CMK (cell line): ENCODE measurements at regions not wholly inside any gene's neighbourhood (a gene's known extent, or its start where the extent isn't known, plus 50 kb on each side); places are given as distances from the start of the nearest gene placed in this dataset.
A peak's percentile ranks its signal among the peaks of the same experiment; 100 is the strongest.
"Not testable (repeated sequence)": the region's sequence is repeated elsewhere in the genome, so short reads cannot be mapped to it uniquely, and the experiment has no call there.

Source experiments
- DNase-seq: peaks from one replicate; pipeline ENCODE4 v3.0.0-alpha.2; 2010; ENCODE audit warnings: low read depth

DNA sequence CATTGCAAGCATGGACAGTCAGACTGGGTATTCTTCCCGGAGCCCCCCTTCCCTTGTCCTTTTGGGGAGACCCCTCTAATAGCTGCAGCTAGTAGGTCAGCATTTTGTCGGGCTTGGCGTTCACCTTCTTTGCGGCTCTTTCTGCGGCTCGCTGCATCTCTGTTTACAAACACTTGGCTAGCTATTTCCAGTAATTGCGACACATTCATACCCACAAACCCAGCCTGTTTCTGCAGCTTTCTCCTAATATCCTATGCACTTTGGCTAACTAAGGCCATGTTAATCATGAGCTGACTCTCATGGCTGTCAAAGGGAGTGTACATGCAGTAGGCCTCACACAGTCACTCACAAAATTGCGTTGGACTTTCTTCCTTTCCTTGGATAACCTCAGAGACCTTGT, 716.4 kb downstream of the AMY1C start:
- no peak for DNase-seq

DNA sequence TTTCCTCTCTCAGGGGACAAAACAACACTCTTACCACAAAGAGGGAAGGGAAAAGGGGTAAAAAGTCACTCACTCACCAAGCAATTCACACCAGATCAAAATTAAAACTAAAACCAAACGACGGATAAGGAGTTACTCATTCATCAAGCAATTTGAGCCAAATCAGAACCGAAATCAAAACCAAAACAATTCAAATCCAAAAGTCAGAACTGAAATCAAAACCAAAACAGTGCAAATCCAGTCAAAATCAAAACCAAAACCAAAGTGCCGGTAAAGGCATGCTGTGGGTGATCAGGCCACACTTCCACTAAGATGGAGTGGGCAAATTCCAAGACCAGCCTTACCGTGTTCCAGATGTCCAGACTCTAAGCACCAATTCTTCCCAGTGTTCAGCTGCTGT, 717.9 kb downstream of the AMY1C start:
- no peak for DNase-seq

DNA sequence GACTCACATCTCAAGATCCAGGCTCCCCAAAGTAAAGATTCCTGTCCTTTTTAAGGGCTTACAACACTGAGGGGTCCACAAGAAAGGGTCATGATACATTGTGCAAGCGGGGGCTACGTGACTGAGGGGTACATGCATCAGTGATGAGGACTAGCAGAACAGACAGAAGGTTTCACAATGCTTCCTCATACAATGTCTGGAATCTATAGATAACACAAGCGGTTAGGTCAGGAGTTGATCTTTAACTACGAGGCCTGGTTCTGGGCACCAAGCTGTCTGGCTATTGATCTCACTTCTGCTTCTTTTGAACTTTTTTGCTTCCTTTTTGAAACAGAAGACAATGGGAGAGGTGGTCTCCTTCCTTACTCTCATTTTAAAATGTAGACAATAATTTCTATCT, 718.6 kb downstream of the AMY1C start:
- DNase-seq = peak; percentile 76

DNA sequence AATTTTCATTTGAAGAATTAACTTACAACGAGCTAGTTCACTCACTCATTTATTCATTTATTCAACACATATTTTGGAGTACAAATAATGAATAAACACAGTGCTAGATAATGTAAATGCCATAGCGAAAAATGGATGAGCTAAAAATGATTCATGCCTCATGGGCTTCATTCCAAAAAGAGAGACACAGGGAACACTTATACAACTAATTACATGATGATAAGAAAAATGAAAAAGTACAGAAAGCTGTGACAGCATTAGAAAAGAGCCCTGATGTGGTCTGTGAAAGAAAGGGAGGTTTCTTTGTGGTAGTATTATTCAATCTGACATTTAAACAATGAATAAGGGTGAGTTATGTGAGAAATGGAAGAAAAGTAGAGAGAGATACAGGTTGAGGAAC, 726.4 kb downstream of the AMY1C start:
- no peak for DNase-seq

DNA sequence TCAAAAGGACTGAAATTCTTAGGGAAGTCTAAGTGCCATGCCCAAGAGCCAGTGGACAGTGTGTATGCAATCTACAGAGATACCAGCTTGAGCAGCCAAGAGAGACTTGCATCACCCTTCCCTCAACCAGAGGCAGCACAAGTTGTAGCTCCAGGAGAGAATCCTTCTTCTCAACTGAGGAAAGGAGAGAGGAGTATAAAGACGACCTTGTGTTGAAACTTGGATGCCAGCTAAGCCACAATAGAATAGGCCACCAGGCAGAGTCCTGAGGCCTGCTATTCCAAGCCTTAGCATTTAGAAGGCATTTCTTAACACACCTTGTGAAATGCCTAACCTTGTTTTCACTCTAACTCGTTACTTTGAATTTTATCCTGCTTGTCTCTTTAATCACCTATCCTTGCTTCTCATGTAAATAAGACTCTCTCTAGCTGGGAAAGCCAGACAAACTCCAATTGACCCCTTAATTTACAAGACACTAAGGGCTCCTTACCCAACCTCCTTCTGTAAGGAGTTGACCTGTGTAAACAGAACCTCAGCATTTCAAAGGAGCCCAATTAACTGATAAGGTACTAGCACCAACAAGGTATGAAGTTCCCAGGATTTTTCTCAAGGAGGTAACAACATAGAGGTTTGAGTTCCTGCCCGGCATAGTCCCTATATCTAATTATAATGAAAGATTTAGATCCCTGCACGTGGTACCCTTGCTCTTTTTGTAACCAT, 738.8 kb downstream of the AMY1C start:
- DNase-seq = no peak

DNA sequence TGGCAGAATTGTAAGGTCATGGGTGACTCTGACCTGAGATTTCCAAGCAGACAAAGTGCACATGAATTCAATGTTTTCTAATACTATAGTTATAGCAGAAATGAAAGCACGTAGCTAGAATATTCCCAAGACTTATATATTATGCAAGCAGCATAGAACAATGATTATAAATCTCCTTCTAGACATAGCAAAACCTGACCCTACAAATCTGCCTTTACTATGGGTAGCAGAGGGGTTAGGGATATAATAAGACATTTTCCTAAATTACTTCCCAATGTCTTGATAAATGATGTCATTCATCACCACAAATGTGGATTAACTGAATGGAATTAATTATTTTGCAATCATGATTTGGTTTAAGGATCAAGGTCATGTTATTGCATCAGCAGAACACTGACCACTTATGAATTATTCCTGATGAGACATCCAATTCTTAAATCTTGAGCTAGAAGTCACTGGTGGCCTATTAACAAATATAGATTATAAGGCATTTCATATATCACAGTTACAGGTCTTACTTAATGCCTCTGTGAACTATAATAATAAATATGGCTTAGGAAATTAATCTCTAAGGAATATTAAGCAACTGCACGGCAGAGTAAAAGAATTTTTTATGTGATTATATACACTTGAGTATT, 776.6 kb downstream of the AMY1C start:
- no peak for DNase-seq

DNA sequence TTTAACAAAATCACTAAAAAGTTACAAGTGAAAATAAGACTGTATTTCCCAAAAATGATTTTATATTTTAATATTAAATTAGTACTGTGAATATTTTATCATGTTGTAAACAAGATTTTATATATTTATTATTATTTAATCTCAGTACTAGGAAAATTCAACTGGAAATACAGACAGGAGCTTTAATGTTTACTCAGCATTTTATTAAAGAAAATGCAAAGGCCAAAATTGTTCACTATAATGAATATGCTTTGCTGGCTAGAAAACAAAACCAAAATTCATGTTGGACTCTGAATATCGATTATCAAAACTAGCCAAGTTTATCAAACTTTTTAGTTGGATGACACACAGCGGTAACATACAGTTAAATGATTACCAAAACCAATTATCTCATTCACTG, 782.3 kb downstream of the AMY1C start:
- DNase-seq = no peak

DNA sequence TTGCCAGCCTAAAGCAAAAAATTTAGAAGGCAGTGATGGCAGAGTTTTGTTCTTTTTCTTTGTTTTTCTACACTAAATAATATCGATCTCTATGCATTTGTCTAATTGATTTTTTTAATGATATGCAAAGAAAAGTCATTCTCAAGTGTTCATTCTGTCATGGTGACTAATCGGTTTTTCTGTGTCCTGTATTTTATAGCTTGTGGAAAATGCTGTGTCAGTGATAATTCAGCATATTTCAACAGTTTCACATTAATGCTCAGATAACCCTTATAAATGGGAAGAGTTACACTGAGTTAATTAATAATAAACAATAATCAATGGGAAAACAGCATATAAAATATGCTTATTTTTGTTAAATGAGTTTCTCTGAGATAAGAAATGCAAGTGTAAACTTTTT, 824.9 kb downstream of the AMY1C start:
- DNase-seq = no peak

DNA sequence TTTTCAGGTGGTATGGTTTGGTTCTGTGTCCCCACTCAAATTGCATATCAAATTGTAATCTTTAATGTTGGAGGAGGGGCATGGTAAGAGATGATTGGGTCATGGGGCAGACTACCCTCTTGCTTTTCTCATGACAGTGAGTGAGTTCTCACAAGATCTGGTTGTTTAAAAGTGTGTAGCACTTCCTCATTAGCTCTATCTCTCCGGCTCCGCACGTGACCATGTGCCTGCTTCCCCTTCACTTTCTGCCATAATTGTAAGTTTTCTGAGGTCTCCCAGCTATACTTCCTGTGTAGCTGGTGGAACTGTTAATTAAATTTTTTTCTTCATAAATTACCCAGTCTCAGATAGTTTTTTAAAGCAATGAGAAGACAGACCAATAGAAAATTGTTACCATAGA, 843.2 kb downstream of the AMY1C start:
- DNase-seq = peak; percentile 29

DNA sequence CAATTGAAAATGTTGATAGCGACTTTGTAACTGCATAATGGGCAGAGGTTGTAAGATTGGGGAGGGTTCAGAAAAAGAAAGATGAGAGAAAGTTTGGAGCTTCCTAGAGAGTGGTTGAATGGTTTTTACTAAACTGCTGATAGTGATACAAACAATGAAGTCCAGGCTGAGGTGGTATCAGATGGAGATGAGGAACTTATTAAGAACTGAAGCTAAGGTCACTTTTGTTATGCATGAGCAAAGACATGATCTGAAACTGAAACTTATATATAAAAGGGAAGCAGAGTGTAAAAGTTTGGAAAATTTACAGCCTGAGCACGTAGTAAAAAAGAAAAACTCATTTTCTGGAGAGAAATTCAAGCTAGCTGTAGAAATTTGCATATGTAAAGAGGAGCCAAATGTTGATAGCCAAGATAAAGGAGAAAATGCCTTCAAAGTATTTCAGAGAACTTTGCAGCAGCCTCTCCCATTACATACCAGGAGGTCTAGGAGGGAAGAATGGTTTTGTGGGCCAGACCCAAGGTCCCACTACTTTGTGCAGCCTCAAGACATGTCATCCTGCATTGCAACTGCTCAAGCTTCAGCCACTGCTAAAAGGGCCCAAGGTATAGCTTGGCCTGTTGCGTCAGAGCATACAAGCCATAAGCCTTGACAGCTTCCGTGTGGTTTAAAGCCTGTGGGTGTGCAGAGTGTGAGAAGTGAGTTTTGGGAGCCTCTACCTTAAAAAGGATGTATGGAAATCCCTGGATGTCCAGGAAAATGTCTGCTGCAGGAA, 843.9 kb downstream of the AMY1C start:
- DNase-seq = no peak

DNA sequence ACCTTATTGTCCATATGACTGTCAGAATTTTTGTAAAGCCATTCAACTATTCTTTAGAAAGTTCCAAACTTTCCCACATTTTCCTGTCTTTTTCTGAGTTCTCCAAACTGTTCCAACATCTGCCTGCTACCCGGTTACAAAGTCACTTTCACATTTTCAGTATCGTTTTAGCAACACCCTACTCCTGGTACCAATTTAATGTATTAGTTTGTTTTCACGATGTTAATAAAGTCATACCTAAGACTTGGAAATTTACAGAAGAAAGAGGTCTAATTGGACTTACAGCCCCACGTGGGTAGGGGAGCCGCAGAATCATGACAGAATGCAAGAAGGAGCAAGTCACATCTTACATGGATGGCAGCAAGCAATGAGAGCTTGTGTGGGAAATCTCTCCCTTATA, 867.8 kb downstream of the AMY1C start:
- DNase-seq = no peak

DNA sequence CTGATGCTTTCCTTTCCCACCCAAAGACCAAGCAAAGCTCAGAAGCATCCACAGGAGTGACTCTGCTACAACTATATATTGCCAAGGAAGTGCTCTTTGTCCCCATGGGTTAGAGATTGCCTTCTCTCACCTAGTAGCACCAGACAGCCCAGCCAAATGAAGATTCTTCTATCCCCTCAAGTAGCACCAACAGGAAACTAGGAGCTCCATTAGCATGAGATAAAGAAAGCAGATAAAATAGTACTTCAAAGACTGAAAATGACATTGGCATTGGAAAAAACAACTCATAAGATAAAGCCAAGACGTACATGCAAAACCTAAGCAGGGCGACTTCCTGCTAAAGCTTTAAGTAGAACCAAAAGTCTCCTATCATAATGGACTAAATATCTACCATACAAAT, 871.5 kb downstream of the AMY1C start:
- no peak for DNase-seq

DNA sequence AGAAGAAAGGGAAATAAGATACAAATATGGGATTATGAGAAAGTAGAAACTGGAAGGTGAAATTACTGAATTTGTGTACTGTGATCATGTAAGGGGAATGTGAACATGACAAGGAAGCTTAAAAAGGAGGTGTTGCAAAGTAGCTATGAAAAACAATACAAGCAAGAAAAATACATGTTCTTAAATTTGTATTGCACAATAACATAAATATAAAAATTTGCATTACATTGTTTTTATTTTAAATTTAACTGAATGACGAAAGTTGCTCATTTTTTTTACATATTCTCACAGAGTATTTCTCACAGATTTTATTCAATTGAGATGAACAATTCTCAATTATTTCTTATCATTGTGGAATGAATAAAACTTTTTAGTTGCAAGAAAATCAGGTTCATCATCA, 874.8 kb downstream of the AMY1C start:
- no peak for DNase-seq

DNA sequence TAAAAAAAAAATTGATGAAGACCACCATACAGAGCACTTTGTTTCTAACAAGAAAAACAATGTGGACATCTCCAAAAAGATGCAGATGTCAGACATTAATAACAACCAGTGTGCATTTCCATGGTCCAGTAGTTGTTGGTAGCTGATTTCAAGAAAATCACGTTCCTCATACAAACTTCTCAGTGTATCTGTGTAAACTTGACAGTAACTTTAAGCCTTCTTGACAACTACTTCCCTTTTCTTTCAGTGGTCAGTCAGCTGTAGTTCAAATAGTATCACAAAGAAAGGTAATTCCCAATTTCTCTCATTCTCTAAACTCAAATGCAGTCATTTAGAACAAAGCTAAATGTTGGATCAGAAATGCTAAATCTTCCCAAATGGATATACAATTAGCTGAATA, 879.9 kb downstream of the AMY1C start:
- no peak for DNase-seq

DNA sequence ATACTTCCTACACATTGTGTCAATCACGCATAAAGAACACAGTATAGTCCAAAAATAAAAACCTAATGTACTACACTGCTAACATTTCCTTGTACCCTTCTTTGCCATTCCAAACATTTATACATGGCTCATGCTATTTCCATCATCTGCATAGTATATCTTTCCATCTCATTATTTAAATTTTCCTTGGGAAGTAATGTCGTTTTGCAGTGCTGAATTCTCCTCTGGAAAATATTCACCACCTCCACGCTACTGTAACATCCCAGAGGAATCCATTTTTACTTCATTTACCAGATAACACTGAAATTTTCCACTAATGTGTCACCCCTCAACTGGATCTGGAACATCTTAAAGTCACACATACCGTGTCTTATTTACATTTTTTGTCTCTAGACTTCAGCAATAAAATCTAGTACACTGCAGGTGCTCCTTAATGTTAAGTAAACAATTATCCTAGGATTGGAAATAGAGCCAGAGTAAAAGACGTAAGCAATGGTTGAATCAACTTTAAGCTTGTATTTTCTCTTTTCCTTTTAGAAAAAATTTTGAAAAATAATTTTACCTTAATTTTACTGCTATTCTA, 881.0 kb downstream of the AMY1C start:
- DNase-seq = no peak

DNA sequence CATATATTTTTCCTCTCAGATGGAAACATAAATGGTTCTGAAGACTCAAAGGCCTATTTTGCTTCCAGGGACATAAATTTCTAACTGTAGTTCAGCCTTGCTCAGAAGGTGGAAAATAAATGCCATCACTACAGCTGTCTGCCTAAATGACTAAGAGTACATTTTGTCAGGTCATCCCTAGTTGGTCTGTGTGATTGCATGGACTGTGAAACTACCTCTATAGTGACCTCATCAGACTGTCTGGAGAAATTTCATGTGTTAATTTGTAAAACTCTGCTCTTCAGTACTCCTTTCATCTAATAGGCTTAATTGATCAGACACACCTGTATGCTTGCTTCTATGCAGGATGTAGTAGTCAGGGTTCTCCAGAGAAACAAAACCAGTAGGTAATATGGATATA, 886.9 kb downstream of the AMY1C start:
- DNase-seq = no peak

DNA sequence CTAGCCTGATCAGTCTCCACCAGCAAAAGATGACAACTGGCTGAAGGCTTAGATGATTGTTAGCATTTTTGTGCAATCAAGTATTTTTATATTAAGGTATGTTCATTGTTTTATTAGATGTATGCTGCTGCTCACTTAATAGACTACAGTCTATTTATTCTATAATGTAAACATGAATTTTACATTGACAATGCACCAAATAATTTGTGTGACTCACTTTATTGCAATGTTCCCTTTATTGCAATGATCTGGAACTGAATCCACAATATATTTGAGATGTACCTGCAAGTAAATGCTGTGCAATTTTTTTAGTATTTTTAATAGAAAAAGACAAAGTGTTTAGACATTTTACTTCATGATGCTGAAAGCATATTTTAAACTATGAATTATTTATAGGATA, 896.5 kb downstream of the AMY1C start:
- DNase-seq = no peak

DNA sequence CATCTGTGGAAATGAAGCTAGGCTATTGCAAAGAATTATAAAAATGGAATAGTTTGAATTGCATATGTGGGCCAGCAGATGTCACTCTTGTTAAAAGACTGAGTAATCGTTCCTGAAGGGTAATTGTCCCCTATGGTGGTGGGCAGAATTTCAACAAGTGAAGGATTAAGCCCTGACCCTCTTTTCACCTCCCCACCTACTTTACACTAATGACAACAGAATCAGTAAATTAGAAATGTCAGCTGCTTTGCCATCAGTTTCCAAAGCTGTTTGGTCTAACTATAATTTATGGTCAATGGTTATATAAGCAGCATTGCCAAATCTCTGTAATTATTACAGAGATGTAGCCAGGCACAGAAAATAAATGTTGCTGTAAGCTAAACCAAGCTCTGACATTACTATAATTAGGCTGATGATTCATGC, 898.6 kb downstream of the AMY1C start:
- no peak for DNase-seq

DNA sequence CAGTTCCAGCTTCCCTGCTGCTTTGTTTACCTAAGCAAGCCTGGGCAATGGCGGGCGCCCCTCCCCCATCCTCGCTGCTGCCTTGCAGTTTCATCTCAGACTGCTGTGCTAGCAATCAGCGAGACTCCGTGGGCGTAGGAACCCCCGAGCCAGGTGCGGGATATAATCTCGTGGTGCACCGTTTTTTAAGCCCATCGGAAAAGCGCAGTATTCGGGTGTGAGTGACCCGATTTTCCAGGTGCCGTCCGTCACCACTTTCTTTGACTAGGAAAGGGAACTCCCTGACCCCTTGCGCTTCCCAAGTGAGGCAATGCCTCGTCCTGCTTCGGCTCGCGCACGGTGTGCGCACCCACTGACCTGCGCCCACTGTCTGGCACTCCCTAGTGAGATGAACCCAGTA, 914.7 kb downstream of the AMY1C start:
- not testable (repeated sequence) for DNase-seq

DNA sequence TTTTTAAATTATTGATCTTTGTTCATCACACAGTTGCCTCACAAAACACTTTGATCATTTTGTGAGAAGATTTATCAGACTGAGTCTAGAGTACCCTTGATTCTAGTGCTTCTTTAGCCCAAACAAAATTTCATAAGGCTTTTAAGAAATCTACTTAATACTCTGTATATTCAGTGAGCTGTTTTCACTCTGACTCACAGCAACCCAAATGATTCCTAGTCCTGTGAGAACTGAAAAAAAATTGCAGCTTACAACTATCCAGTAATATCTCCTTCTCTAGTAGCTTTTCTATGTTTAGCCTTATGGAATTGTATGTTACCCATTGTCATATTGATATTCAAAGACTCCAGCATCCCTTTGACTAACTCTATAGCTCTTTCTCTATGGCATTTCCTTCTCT, 915.6 kb downstream of the AMY1C start:
- DNase-seq = no peak

DNA sequence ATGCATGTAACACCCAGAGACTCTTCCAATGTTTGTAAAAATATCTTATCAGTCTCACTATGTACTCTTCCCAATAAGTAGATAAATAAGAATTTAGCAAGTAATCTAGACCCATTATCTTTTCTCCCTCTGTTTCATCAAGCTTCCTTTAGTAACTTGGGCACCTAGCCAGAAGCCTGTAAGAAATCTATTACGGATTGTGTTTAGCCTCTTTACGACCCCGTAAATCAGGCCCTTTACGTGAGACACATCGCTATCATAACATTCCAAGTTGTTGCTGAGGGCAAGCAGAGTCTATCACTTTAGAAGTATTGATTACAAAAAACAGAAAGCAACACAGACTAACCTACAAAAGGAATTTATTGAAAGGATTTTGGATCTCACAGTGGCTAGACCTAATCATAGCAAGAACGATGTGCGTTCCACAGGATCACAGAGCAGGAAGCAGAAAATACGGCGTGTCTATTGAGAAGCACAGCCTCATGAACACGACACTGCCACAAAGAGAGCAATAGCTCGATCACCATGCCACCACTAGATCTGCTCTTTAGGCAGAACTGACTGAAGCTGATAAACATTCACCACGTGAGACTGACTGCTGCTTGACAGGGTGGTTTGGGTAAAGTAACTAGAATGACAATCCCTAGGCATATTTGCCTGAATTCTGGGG, 922.1 kb downstream of the AMY1C start:
- no peak for DNase-seq

DNA sequence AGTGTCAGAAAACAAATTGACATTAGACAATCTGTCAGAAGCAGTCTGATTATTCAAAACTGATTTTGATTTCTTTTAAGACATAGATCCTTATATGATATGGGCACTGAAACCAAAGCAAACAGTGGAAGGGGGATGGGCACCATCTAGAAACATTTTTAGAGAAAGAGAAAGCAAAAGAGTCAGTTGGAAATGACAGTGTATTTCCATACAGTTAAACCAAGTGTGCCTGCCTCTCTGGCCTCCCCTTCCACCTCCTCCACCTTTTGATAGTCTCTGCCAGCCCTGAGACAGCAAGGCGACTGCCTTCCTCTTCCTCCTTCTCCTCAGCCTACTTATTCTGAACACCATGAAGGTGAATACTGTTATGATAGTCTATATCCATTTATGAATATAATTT, 949.7 kb downstream of the AMY1C start:
- DNase-seq = no peak
